ENCODE measurements at regions not wholly inside any gene's neighbourhood (a gene's known extent, or its start where the extent isn't known, plus 50 kb on each side); places are given as distances from the start of the nearest gene placed in this dataset.
"Not testable (repeated sequence)": the region's sequence is repeated elsewhere in the genome, so short reads cannot be mapped to it uniquely, and the experiment has no call there.

GRCh38 chr4:126647756-126648397, 984.9 kb upstream of the INTU start:
- in situ Hi-C loops (cut with MboI; ENCODE audit: low sequenced_read_pairs in 4 of 4): loop anchor here in 1 of 4 donors (25.0 kb wide), 1 partner anchor 111 kb away; no protein-coding TSS in a partner anchor
- no peak overlapping the region for H3K27ac ChIP-seq
- no peak overlapping the region for H3K4me3 ChIP-seq
- no peak for DNase-seq
- H3K27me3 ChIP-seq: no peaks in the 10 kb centered on the region
- no peaks in the 10 kb centered on the region for H3K36me3 ChIP-seq
- TF ChIP-seq, protein P1, sequence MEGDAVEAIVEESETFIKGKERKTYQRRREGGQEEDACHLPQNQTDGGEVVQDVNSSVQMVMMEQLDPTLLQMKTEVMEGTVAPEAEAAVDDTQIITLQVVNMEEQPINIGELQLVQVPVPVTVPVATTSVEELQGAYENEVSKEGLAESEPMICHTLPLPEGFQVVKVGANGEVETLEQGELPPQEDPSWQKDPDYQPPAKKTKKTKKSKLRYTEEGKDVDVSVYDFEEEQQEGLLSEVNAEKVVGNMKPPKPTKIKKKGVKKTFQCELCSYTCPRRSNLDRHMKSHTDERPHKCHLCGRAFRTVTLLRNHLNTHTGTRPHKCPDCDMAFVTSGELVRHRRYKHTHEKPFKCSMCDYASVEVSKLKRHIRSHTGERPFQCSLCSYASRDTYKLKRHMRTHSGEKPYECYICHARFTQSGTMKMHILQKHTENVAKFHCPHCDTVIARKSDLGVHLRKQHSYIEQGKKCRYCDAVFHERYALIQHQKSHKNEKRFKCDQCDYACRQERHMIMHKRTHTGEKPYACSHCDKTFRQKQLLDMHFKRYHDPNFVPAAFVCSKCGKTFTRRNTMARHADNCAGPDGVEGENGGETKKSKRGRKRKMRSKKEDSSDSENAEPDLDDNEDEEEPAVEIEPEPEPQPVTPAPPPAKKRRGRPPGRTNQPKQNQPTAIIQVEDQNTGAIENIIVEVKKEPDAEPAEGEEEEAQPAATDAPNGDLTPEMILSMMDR (IDR thresholded peaks at IDR 0.05 in 4 of 5, conservative IDR thresholded peaks at IDR 0.05 in 1 of 5): no peak
- no peak for TF ChIP-seq POLR2A (IDR thresholded peaks at IDR 0.05)
- intact Hi-C loops (cut with DNase I; ENCODE audit: low total_unique reads): no loop called here
- H3K9me3 ChIP-seq: no peaks in the 10 kb centered on the region
- ATAC-seq: no peak
- no peaks in the 10 kb centered on the region for H3K4me1 ChIP-seq

- intact Hi-C loops (cut with DNase I; ENCODE audit: low total_unique reads) (no loop called here), in situ Hi-C loops (cut with MboI; ENCODE audit: low sequenced_read_pairs in 4 of 4) (no loop called here)
- no peak for DNase-seq
- no peak for TF ChIP-seq POLR2A (IDR thresholded peaks at IDR 0.05)
- TF ChIP-seq, protein P1 (IDR thresholded peaks at IDR 0.05 in 4 of 5, conservative IDR thresholded peaks at IDR 0.05 in 1 of 5): no peak
- H3K4me1 ChIP-seq: no peaks in the 10 kb centered on the region
- ATAC-seq: no peak
- H3K36me3 ChIP-seq: no peaks in the 10 kb centered on the region
- no peak overlapping the region for H3K4me3 ChIP-seq
- no peaks in the 10 kb centered on the region for H3K9me3 ChIP-seq
- H3K27ac ChIP-seq: no peak overlapping the region
- H3K27me3 ChIP-seq: no peaks in the 10 kb centered on the region
These were observed 974.3 kb upstream of the INTU start for GRCh38 chr4:126658411-126658810.

DNA sequence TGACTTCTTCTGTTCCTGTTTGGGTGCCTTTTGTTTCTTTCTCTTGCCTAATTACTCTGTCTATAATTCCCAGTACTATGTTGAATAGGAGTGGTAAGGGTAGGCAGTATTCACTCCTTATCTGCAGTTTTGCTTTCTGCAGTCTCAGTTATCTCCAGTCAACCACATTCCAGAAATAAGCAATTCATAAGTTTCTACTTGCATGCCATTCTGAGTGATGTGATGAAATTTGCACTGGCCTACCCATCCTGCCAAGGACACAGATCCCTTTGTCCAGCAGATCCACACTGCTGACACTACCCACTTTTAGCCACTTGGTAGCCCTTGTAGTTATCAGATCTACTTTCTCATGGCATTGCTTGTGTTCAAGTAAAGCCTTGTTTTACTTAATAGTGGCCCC, 971.6 kb upstream of the INTU start:
- Histone ChIP-seq H3K27me3 (no peaks in the 10 kb centered on the region), H3K4me3 (no peak overlapping the region), H3K36me3 (no peaks in the 10 kb centered on the region), H3K4me1 (no peaks in the 10 kb centered on the region), H3K9me3 (no peaks in the 10 kb centered on the region), H3K27ac (no peak overlapping the region)
- TF ChIP-seq, protein P1 (IDR thresholded peaks at IDR 0.05 in 4 of 5, conservative IDR thresholded peaks at IDR 0.05 in 1 of 5): no peak
- no peak for TF ChIP-seq POLR2A (IDR thresholded peaks at IDR 0.05)
- intact Hi-C loops (cut with DNase I; ENCODE audit: low total_unique reads) (no loop called here), in situ Hi-C loops (cut with MboI; ENCODE audit: low sequenced_read_pairs in 4 of 4) (no loop called here)
- no peak for ATAC-seq
- no peak for DNase-seq

- ATAC-seq (no peak), DNase-seq (no peak)
- H3K27me3 ChIP-seq: no peaks in the 10 kb centered on the region
- TF ChIP-seq, protein P1 (IDR thresholded peaks at IDR 0.05 in 4 of 5, conservative IDR thresholded peaks at IDR 0.05 in 1 of 5): no peak
- TF ChIP-seq POLR2A (IDR thresholded peaks at IDR 0.05): no peak
- no peak overlapping the region for H3K4me3 ChIP-seq
- intact Hi-C loops (cut with DNase I; ENCODE audit: low total_unique reads): no loop called here
- H3K27ac ChIP-seq: no peak overlapping the region
- no peaks in the 10 kb centered on the region for H3K4me1 ChIP-seq
- in situ Hi-C loops (cut with MboI; ENCODE audit: low sequenced_read_pairs in 4 of 4): no loop called here
- H3K9me3 ChIP-seq: no peaks in the 10 kb centered on the region
- no peaks in the 10 kb centered on the region for H3K36me3 ChIP-seq
These were observed 967.9 kb upstream of the INTU start for GRCh38 chr4:126664839-126665238.

- H3K4me1 ChIP-seq; H3K9me3 ChIP-seq; intact Hi-C loops (cut with DNase I; ENCODE audit: low total_unique reads); DNase-seq; H3K4me3 ChIP-seq; H3K36me3 ChIP-seq; ATAC-seq; H3K27ac ChIP-seq; in situ Hi-C loops (cut with MboI; ENCODE audit: low sequenced_read_pairs in 4 of 4); H3K27me3 ChIP-seq: not testable (repeated sequence)
These were observed 962.7 kb upstream of the INTU start for GRCh38 chr4:126670038-126670437.
